ENCODE measurements at regions not wholly inside any gene's neighbourhood (a gene's known extent, or its start where the extent isn't known, plus 50 kb on each side); places are given as distances from the start of the nearest gene placed in this dataset.

DNA sequence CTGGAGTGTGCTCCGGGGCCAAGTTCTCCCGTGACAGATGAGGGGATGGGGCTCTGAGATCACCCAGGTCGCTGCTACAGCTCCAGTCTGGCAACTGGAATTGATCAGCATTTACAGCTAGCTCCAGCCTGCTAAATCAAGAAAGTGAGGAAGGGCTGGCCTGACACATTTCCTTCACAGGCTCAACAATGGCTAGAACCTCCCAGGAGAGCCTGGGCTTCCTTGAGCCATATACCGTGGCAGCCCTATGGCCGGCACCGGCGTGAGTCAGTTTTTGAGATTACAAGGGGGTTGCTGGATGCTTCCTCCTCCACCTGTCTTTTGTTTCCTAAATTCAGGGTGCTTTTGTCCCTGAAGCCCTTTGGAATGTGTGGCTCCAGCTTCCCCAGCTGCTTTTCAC, 104.2 kb downstream of the ETS2 start:
- TF ChIP-seq, protein P1, sequence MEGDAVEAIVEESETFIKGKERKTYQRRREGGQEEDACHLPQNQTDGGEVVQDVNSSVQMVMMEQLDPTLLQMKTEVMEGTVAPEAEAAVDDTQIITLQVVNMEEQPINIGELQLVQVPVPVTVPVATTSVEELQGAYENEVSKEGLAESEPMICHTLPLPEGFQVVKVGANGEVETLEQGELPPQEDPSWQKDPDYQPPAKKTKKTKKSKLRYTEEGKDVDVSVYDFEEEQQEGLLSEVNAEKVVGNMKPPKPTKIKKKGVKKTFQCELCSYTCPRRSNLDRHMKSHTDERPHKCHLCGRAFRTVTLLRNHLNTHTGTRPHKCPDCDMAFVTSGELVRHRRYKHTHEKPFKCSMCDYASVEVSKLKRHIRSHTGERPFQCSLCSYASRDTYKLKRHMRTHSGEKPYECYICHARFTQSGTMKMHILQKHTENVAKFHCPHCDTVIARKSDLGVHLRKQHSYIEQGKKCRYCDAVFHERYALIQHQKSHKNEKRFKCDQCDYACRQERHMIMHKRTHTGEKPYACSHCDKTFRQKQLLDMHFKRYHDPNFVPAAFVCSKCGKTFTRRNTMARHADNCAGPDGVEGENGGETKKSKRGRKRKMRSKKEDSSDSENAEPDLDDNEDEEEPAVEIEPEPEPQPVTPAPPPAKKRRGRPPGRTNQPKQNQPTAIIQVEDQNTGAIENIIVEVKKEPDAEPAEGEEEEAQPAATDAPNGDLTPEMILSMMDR (IDR thresholded peaks at IDR 0.05): no peak
- no peak for TF ChIP-seq POLR2A (IDR thresholded peaks at IDR 0.05)
